GM04504 (cell line): ENCODE measurements at regions not wholly inside any gene's neighbourhood (a gene's known extent, or its start where the extent isn't known, plus 50 kb on each side); places are given as distances from the start of the nearest gene placed in this dataset.
"Not testable (repeated sequence)": the region's sequence is repeated elsewhere in the genome, so short reads cannot be mapped to it uniquely, and the experiment has no call there.

Experiments
- DNase-seq: peaks from one replicate; pipeline ENCODE4 v3.0.0-alpha.2; 2012; ENCODE audit warnings: low read depth

DNA sequence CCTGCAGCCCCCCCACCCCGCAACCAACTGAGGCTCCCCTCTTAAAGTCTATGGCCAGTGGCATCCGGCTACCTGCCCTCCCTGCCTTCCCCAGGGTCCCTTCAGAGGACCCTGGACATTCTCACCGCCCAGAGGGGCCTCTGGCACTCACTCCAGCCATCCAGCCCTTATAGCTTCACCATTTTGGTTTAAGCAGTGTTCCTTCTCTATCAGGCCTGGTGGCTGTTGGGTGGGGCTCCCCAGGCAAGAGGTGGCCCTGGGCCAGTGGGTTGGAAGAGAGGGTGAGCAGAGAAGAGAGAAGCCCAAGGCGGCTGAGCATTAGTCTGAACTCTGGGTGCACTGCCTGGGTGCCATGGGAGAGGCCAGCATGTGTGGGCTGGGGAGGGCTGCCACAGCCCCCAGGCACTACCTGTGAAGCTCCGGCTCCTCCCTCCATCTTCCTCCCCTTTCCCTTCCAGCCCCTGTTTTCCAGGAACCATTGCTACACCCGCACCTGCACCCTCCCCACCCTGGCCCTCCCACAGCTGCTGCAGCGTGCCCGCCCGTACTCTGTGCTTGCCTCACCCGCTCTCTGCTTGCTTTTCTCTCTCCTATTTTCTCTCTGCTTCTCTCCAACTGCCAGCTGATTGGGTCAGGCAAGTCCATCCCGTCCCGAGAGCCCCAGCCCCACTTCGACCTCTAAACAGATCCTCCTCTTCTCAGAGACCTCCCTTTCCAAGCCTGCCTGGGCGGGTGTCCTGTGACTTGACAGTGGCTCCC, 168.2 kb downstream of the TBC1D2B start:
- DNase-seq, result no peak

DNA sequence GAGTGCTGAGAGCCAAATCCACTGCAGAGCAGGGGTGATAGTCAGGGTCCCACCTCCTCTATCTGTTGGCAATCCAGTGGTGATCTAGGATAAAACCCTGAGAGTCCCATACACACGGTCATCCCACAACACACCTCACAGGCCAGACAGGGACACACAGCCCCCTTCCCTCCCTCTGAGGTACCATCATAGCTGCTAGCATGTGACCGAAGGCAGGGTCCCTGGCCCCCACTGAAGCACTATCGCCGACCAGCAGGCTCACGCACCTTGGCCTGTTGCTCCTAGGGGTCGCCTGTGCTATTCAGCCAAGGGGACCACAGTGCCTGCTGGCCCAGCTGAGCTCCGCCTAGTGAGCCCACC, 168.8 kb downstream of the TBC1D2B start:
- not testable (repeated sequence) for DNase-seq

DNA sequence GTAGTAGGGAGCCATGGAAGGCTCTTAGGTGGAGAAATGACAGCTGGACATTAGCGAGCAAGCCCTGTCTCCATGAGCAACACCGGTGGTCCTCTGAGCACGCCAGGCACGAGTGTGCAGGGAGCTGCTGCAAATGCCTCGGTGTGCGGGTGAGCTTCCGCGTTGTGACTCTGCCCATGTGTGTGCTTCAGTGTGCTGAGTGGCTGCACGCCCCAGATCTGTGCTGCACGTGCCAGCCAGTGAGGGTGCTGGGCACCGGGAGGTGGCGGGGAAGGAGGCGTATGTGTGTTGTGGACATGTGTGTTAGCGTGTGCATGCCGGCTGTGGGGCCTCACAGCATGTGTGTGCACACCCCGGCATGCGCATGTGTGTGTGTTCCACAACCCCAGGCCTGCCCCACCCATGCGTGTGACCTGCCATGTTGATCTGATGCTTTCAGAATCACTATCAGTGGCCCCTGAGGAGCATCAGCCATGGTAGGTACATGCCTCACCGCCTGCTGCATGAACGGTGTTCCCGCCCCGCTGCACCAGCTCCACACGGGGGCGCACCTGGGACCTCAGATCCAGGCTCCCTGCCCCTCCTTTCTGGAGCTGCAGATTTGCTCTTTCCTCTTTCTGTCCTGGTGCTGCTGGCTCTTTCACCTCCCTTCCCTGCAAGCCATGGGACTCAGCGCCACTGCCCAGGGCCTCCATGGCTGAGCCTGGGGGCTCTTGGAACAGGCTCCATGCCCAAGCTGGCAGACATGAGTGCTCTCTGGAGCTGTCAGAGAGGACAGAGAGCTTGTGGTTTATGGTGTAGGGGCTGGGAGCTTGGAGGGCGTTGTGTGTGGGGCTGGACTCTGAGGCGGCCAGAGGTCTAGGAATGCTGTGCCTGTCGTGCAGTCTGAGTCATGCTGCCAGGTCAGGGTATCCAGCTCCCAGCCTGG, 169.4 kb downstream of the TBC1D2B start:
- DNase-seq, result no peak

DNA sequence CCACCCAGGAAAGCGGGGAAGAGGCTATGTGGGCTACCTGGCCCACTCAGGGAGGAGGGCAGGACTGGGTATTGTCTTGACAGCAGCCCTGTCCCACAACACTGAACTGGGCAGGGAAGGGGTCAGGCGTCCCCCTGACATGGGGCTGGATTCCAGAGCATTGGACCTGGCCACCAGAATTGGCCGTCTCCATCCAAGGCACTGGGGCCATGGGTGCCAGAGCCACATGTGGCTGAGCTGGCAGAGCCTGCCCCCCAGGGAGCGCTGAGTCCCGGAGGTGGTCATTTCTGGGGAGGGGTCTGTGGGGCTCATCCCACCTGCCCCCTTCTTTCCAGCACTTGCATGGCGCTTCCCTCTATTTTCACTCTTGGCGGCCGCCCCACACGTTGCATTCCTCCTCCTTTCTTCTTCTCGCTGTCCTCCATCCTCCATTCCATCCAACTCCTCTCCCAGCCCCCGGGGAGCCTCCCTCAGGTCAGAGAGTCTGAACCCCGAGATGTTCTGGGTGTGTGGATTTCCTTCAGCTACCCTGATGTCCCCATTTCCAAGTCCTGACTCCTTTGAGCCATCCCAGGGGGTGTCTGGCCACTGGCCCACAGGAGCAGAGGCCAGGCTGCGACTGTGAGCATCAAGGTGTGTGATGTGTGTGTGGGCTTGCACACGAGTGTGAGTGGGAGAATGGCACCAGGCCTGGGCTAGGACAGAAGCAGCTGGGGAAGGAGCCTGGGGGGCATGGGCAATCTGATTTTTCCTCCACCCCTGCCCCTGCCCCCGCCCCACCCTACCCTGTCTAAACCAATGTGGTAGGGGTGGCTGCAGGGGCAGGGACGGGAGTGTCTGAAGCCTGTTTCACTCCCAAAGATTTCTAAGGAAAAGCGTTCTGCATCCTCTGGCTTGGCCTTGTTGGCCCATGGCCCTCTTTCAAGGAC, 171.2 kb downstream of the TBC1D2B start:
- not testable (repeated sequence) for DNase-seq

DNA sequence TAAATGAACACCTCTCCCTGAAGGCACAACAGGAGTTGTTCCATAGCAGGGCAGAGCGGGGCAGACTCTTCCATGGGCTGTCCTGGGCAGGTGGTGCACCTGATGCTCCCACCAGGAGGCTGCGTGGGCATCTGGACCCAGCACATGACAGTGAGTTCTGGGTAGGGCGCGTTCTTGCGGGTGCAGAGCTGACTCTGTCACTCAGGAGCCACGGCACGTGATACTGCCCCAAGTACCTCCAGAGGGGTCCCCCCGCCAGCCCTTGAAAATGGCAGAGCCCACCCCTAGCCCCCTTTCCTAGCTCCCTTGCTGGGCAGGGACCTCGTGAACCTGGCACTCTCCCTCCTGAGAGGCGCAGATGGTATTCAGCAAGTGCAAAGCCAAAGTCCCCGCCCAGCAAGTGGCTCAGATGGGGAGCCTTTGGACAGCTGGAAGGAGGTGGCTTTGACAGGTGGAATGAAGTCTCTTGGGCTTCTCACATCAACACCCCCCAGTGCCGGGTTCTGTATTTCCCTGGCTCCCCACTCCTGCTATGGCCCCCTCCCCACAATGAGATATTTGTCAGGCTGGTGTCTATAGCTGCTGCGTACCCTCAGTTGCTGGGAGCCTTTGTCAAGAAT, 172.1 kb downstream of the TBC1D2B start:
- DNase-seq, result no peak

DNA sequence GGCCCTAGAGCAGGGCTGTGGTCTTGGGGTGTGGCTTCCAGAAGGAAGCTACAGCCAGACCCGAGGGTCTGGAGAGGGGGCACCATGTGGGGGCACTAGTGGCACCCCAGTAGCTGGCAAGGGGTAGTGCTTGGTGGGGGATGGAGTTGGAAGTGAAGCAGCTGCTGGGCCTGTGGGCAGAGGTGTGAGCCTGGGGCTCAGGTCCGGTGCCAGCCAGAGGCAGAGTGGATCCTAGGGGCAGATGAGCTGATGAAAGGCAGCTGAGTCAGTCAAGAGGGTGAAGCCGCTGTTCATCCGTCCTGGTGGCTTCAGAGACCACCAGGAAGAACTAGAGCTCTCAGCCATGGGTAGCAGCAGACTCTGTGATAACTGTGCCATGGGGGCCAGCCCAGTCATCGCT, 172.6 kb downstream of the TBC1D2B start:
- DNase-seq, result no peak

DNA sequence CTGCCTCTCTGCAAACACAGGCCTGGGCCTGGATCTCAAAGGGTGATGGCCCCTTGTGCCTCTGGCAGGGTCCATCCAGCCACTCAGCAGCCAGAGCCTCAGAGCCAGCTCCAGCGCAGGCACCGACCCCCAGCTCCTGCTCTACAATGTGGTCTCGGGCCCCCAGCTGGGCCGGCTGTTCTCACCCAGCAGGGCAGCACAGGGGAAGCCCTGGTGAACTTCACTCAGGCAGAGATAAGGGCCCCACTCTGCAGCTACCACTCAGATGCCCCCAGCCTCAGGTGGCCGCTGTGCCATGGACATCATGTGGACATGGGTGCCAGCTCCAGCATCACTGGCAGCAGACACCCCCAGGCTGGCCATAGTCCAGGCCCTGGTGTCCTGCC, 173.1 kb downstream of the TBC1D2B start:
- no peak for DNase-seq

DNA sequence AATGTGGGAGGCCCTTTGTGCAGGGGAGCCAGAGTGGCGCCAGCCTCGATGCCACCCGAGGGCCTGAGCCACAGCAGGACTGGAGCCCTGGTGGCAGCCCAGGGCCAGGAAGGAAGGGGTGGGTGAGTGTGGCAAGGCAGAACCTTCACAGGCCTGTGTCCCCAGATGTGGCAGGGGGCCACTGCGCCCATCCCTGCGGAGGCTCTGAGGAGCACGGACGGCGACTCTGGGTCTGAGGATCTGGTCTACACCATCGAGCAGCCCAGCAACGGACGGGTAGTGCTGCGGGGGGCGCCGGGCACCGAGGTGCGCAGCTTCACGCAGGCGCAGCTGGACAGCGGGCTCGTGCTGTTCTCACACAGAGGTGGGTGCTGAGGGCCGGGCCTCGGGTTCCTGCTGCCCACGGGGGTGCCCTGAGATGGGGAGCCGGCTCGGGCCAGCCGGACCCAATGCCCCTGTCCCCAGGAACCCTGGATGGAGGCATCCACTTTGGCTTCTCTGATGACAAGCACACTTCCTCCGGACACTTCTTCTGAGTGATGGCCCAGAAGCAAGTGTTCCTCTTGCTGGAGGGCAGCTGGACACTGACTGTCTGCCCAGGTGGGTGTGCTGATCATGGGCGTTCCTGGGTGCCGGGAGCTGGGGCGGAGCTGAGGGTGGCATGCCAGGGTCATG, 173.6 kb downstream of the TBC1D2B start:
- not testable (repeated sequence) for DNase-seq

DNA sequence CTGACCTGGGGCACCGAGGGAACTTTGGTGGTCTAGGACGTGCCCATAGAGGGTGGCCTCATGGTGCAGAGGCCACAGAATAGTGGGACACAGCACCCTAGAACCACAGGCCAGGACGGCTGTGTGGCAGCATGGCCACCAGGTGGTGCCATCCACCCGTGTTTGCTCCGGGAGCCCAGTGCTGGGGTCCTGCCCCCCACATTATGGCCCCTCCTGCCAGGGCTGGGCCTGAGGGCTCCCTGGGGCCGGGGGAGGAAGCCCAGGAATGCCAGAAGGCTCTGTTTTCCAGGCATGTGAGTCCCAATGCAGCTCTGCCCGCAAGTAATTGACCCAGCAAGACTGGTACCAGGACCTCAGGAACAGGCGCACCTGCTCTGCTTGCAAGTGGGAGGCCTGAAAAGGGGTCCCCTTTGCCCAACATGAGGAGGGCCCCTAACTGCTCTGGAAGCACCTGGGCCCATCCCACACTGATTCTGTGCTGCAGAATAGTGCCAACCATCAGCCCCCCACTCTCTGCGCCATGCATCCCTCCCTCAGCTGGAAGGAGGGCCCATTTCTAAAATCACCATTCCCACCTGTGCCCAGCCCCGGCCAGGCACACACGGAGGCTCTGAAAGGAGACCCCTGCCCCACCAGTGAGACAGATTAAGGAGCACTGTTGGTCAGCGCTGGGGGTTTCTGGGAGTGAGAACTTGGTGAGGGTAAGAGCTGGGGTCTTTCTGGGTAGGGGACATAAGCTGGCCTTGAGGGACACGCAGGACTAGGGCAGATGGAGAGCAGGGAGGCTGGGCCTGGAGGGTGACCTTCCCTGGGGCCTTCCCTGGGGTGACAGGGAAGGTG, 174.4 kb downstream of the TBC1D2B start:
- DNase-seq, result not testable (repeated sequence)

DNA sequence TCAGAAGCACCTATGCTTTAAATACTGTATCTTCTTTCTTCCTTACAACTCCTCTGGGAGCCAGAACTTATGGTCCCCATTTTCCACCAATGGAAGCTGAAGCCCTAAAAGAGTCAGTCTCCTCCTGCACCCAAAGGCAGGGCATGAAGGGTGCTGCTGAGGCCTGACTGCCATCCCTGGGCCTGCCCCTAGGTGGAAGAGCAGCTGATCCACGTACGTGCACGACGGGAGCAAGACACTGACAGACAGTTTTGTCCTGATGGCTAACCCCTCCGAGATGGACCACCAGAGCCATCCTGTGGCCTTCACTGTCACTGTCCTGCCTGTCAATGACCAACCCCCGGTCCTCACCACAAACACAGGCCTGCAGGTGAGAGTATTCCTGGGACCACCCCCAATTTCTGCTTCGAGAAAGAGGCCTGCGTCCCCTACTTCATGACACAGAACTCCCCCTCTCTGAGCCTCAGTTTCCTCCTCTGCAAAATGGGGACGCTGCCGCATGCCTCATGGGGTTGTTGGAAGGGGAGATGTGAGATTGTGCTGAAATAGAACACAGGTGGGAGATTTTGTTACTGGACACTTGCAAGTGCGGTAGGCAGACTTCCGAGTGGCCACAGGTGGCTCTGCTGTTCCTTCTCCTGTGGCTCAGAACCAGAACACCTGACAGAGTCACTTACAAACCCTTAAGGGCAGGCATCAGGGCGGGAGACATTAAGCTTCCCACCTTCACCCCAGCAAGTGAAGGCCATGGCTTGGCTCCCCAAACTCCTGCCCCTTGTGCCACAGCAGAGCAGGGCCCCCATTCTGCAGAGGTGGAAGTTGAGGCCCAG, 175.4 kb downstream of the TBC1D2B start:
- no peak for DNase-seq

DNA sequence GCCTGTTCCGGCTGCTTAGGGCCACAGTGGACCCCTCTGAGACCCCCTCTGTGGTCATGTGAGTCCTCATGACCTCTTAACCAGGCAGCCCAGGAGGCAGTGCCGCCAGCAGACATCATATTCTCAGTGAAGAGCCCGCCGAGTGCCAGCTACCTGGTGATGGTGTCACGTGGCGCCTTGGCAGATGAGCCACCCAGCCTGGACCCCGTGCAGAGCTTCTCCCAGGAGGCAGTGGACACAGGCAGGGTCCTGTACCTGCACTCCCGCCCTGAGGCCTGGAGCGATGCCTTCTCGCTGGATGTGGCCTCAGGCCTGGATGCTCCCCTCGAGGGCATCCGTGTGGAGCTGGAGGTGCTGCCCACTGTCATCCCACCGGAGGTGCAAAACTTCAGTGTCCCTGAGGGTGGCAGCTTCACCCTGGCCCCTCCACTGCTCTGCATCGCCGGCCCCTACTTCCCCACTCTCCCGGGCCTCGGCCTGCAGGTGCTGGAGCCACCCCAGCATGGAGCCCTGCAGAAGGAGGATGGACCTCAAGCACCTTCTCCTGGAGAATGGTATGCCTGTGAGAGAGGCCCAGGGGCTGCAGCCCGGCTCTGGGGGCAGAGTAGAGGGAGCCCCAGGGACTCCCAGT, 176.1 kb downstream of the TBC1D2B start:
- no peak for DNase-seq

DNA sequence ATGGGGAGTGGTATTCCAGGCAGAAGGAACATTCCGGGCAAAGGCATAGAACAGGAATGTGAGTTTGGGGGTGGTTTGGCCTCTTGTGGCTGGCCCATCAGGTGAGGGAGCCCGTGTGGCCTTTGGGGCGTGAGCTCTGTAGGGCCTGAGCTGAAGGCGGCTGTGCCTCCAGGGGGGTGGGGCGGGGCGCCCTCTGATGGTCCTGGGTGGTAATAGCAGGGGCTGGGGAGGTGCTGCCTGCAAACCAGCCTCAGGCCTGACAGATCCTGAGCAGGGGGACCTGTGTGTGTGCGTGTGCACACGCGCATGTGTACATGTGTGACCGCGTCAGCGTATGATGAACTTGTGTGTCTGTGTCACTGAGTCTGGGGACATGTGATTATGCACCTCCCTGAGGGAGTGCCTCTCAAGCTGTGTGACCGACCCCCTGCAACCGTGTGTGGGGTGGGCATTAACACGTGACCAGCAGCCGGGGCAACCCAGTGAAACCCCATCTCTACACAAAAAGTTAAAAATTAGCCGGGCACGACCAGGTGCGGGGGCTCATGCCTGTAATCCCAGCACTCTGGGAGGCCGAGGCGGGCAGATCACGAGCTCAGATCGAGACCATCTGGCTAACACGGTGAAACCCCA, 177.1 kb downstream of the TBC1D2B start:
- not testable (repeated sequence) for DNase-seq

DNA sequence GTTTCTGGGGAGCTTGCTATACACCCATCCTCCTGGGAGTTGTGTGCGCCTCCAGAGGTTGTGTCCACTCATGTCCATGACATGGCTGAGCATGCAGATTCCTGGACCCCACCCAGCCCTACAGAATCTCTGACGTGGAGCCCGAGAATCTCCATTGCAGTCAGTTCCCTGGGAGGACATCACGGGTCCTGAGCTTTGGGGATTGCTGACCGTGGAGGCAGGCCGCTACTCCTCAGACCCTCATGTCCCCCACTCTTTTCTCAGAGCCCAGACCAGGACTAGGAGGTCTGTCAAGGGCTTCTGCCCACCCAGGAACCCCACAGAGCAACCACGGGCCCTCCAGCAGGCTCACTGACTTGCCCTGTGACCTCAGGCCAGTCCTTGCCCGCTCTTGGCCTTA, 177.7 kb downstream of the TBC1D2B start:
- not testable (repeated sequence) for DNase-seq

DNA sequence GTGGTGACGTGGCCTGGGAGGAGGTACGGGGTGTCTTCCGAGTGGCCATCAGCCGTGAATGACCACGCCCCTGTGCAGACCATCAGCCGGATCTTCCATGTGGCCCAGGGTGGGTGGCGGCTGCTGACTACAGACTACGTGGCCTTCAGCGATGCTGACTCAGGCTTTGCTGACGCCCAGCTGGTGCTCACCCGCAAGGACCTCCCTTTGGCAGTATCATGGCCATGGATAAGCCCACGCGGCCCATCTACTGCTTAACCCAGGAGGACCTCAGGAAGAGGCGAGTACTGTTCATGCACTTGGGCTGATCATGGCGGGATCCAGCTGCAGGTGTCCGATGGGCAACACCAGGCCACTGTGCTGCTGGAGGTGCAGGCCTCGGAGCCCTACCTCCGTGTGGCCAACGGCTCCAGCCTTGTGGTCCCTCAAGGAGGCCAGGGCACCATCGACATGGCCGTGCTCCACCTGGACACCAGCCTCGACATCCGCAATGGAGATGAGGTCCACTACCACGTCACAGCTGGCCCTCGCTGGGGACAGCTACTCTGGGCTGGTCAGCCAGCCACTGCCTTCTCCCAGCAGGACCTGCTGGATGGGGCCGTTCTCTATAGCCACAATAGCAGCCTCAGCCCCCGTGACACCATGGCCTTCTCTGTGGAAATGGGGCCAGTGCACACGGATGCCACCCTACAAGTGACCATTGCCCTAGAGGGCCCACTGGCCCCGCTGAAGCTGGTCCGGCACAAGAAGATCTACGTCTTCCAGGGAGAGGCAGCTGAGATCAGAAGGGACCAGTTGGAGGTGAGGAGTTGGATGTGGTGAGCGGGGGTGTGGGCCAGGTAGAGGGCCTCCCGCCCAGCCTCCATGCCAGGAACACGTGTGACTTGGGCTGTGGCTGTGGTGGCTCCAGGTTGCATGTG, 178.4 kb downstream of the TBC1D2B start:
- no peak for DNase-seq

DNA sequence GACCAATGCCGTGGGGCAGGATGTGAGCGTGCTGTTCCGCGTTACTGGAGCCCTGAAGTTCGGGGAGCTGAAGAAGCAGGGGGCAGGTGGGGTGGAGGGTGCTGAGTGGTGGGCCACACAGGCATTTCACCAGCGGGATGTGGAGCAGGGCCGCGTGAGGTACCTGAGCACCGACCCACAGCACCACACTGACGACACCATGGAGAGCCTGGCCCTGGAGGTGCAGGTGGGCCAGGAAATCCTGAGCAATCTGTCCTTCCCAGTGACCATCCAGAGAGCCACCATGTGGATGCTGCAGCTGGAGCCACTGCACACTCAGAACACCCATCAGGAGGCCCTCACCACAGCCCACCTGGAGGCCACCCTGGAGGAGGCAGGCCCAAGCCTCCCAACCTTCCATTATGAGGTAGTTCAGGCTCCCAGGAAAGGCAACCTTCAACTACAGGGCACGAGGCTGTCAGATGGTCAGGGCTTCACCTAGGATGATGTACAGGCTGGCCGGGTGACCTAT, 179.6 kb downstream of the TBC1D2B start:
- DNase-seq, result no peak

DNA sequence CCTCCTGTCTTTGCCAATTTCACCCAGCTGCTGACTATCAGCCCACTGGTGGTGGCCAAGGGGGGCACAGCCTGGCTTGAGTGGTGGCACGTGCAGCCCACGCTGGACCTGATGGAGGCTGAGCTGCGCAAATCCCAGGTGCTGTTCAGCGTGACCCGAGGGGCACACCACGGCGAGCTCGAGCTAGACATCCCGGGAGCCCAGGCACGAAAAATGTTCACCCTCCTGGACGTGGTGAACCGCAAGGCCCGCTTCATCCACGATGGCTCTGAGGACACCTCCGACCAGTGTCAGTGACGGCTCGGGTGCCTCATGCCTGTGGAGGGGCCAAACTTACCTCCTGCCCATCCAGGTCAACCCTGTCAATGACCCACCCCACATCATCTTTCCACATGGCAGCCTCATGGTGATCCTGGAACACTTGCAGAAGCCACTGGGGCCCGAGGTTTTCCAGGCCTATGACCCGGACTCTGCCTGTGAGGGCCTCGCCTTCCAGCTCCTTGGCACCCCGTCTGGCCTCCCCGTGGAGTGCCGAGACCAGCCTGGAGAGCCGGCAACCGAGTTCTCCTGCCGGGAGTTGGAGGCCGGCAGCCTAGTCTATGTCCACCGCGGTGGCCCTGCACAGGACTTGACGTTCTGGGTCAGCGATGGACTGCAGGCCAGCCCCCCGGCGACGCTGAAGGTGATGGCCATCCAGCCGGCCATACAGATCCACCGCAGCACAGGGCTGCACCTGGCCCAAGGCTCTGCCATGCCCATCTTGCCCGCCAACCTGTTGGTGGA, 180.2 kb downstream of the TBC1D2B start:
- DNase-seq, result not testable (repeated sequence)
